Testis (tissue), 2 donors: ENCODE measurements at regions not wholly inside any gene's neighbourhood (a gene's known extent, or its start where the extent isn't known, plus 50 kb on each side); places are given as distances from the start of the nearest gene placed in this dataset.

Experiments
- DNase-seq: peaks from one replicate; pipeline ENCODE4 v3.0.0-alpha.2; 2019
- H3K27ac ChIP-seq, 2 donors: fragments of 200-600 bp; sonication (generic); one replicate each; pipeline ENCODE4 v1.5.1; 2019
- H3K27me3 ChIP-seq: fragments of 200-600 bp; sonication (generic); one replicate; pipeline ENCODE4 v1.5.1; 2019
- H3K36me3 ChIP-seq: fragments of 200-600 bp; sonication (generic); one replicate; pipeline ENCODE4 v1.5.1; 2017; ENCODE audit warnings: low read depth; ENCODE audit errors: missing control alignments
- H3K4me1 ChIP-seq: fragments of 200-600 bp; sonication (generic); one replicate; pipeline ENCODE4 v1.5.1; 2019
- H3K4me3 ChIP-seq, 2 donors: fragments of 200-600 bp; sonication (generic); one replicate each; pipeline ENCODE4 v1.5.1; 2017 to 2019
- H3K9me3 ChIP-seq: fragments of 200-600 bp; sonication (generic); one replicate; pipeline ENCODE4 v1.5.1; 2017
- POLR2A ChIP-seq: fragments of 450-650 bp; IDR thresholded peaks from one replicate; pipeline ENCODE4 v1.6.1; 2017; ENCODE audit warnings: antibody characterized with exemption, mild to moderate bottlenecking, moderate library complexity
- WGBS, 2 donors: methylation state at CpG; one replicate each; pipeline ENCODE4 v1.1.5; 2018; 5-methylcytosine and 5-hydroxymethylcytosine counted together
- intact Hi-C: fragments of 100-400 bp; cut with DNase I; formaldehyde crosslinking; loops from one replicate; pipeline ENCODE4 v1.15.1; 2023; ENCODE audit warnings: low total_unique reads
- TF ChIP-seq, protein P1 (sequence below), 3 experiments: fragments of 450-650 bp in 2 of 3; fragments of 200-600 bp in 1 of 3; sonication (generic) in 1 of 3; IDR thresholded peaks; one replicate each; pipeline ENCODE4 v1.5.1; 2016 to 2019; ENCODE audit warnings: antibody characterized with exemption in 3 of 3, mild to moderate bottlenecking in 2 of 3, moderate library complexity in 1 of 3

DNA sequence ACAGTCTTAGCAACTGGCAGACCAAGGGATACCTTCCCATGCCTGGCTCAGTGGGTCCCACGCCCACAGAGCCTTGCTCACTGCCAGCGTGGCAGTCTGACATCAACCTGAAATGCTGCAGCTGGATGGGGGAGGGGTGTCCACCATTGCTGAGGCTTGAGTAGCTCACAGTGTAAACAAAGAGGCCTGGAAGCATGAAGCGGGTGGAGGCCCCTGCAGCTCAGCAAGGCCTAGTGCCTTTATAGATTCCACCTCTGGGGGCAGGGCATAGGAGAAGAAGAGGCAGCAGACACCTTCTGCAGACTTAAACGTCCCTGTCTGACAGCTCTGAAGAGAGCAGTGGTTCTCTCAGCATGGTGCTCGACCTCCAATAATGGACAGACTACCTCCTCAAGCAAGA is 263.2 kb downstream of the KIF2B start:
- intact Hi-C loops: no loop called here
- no peak for TF ChIP-seq POLR2A
- TF ChIP-seq, protein P1, sequence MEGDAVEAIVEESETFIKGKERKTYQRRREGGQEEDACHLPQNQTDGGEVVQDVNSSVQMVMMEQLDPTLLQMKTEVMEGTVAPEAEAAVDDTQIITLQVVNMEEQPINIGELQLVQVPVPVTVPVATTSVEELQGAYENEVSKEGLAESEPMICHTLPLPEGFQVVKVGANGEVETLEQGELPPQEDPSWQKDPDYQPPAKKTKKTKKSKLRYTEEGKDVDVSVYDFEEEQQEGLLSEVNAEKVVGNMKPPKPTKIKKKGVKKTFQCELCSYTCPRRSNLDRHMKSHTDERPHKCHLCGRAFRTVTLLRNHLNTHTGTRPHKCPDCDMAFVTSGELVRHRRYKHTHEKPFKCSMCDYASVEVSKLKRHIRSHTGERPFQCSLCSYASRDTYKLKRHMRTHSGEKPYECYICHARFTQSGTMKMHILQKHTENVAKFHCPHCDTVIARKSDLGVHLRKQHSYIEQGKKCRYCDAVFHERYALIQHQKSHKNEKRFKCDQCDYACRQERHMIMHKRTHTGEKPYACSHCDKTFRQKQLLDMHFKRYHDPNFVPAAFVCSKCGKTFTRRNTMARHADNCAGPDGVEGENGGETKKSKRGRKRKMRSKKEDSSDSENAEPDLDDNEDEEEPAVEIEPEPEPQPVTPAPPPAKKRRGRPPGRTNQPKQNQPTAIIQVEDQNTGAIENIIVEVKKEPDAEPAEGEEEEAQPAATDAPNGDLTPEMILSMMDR (IDR thresholded peaks at IDR 0.05): no peak

DNA sequence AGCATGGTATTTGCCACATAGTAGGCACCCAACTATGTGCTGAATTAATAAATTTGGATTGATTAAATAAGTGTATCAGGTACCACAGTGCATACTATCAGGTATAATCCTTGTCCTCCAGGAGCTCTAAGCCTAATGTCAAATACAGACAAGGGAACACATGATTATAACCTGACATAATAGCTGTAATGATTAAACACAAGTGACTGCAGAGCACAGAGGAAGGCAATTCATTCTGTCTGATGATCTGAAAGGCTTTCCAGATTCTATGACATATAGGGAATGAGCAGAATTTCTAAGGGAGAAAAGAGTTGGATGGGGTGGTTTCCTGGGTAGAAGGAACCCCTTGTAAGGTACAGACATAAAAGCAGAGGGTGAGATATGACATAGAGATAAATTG is 273.5 kb downstream of the KIF2B start:
- intact Hi-C loops: no loop called here
- TF ChIP-seq, protein P1 (IDR thresholded peaks at IDR 0.05): no peak
- no peak for TF ChIP-seq POLR2A
- Histone ChIP-seq H3K4me1 (no peaks in the 10 kb centered on the region), H3K4me3 (no peak overlapping the region), H3K27ac (no peak overlapping the region), H3K36me3 (no peaks in the 10 kb centered on the region), H3K27me3 (no peaks in the 10 kb centered on the region), H3K9me3 (no peaks in the 10 kb centered on the region)
- DNase-seq: no peak

More for the DNA sequence above, 263.2 kb downstream of the KIF2B start:
- 45% methylated on average over 5 of the region's 5 CpGs for WGBS, 2 donors
- no peak overlapping the region for H3K27ac ChIP-seq
- no peaks in the 10 kb centered on the region for H3K27me3 ChIP-seq
- H3K9me3 ChIP-seq: no peaks in the 10 kb centered on the region
- H3K36me3 ChIP-seq: no peaks in the 10 kb centered on the region
- H3K4me3 ChIP-seq: no peak overlapping the region
- no peak for DNase-seq
- no peaks in the 10 kb centered on the region for H3K4me1 ChIP-seq

DNA sequence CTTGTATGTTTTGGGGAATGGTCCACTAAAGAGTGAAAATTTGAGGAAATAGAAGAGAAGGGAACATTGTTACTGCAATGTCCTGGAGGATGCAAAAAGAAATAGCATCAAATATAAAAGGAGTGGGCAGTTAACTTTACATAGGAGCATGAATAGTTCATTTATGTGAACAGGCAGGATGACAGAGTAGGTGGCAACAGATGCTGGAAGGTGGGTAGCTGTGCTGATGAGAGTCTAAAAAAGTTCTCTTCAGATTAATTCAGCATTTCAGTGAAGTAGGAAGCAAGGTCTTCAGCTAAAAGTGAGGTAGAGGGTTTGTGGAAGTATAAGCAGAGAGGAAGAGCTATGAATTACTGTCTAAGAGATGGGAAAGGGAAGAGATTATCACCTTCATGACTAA is 276.5 kb downstream of the KIF2B start:
- H3K27me3 ChIP-seq: no peaks in the 10 kb centered on the region
- no peak for TF ChIP-seq POLR2A
- TF ChIP-seq, protein P1 (IDR thresholded peaks at IDR 0.05): no peak
- no peaks in the 10 kb centered on the region for H3K4me1 ChIP-seq
- H3K9me3 ChIP-seq: no peaks in the 10 kb centered on the region
- H3K27ac ChIP-seq: no peak overlapping the region
- no peak for DNase-seq
- no peak overlapping the region for H3K4me3 ChIP-seq
- intact Hi-C loops: no loop called here
- H3K36me3 ChIP-seq: no peaks in the 10 kb centered on the region

DNA sequence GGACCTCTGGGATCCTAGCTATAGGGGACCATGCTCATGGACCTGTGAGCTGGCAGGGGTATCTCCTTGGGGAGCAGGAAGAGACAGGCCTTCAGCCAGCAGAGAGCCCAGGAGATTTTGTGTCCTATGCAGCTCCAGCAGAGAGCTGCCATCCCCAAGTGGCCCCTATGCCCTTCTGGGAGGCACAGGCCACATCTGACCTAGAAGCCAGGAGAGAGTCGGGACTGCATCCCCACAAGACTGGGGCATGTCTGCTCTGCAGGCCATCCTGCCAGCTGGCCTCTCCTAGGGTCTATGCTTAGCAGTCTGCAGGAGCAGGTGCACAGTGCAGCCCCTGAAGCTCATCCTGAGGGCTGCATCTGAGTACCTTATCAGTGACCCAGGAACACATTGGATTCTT is 279.5 kb downstream of the KIF2B start:
- H3K27me3 ChIP-seq: no peaks in the 10 kb centered on the region
- 85% methylated on average over 1 of the region's 1 CpG; no CpG with 5 or more reads in 1 of the 2 donors for WGBS, 2 donors
- H3K4me1 ChIP-seq: no peaks in the 10 kb centered on the region
- no peak for DNase-seq
- no peak for TF ChIP-seq POLR2A
- TF ChIP-seq, protein P1 (IDR thresholded peaks at IDR 0.05): no peak
- H3K4me3 ChIP-seq: no peak overlapping the region
- intact Hi-C loops: no loop called here
- H3K36me3 ChIP-seq: no peaks in the 10 kb centered on the region
- H3K9me3 ChIP-seq: no peaks in the 10 kb centered on the region
- no peak overlapping the region for H3K27ac ChIP-seq

DNA sequence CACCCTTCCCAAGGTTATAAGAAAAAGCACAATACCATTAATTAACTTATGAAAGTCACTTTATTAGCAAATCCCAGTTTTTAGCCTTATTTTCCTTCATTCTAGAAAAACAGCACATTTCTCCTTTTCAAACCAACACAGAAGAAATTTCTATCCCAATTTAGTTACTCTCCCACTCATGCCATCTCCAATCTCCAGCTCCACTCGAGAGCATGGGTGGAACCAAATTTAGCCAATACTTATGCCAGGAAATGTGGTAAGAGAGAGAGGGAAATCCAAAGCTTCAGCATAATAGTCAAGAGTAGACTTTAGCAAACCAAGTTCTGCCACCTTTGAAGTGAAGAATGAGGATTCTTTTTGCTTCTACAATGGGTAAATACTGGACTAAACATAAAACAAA is 288.8 kb downstream of the KIF2B start:
- H3K4me3 ChIP-seq: no peak overlapping the region
- WGBS, 2 donors: 67 to 79% methylated on average over 1 of the region's 1 CpG
- no peak for DNase-seq
- H3K27me3 ChIP-seq: no peaks in the 10 kb centered on the region
- intact Hi-C loops: no loop called here
- H3K9me3 ChIP-seq: no peaks in the 10 kb centered on the region
- H3K4me1 ChIP-seq: no peaks in the 10 kb centered on the region
- no peak overlapping the region for H3K27ac ChIP-seq
- TF ChIP-seq, protein P1 (IDR thresholded peaks at IDR 0.05): no peak
- TF ChIP-seq POLR2A: no peak
- no peaks in the 10 kb centered on the region for H3K36me3 ChIP-seq
